ENCODE measurements at regions not wholly inside any gene's neighbourhood (a gene's known extent, or its start where the extent isn't known, plus 50 kb on each side); places are given as distances from the start of the nearest gene placed in this dataset. TPM values are rescaled to one million over a fixed set of nuclear protein-coding genes. Genes with fewer than 3 reads are reported as not detected.

GRCh38 chr16:51210087-51210486 is 59.0 kb upstream of the SALL1 start:
- H3K4me3 ChIP-seq (ENCODE audit: insufficient read depth, low read length) = no peak overlapping the region
- H3K27ac ChIP-seq (ENCODE audit: low read depth, low read length) = no peak overlapping the region
- no peak for DNase-seq (ENCODE audit: insufficient read length, low spot score, missing footprints)
- no peaks in the 10 kb centered on the region for H3K4me1 ChIP-seq (ENCODE audit: insufficient read depth, low read length)
- no peaks in the 10 kb centered on the region for H3K79me2 ChIP-seq (ENCODE audit: insufficient read depth, low read length)
- H2AFZ ChIP-seq (ENCODE audit: low read length) = no peak overlapping the region
- H3K9me3 ChIP-seq (ENCODE audit: low read depth, low read length) = no peaks in the 10 kb centered on the region
- no peak for TF ChIP-seq CTCF (IDR thresholded peaks at IDR 0.05; ENCODE audit: extremely low read depth, low read depth, low read length)
- H4K20me1 ChIP-seq (ENCODE audit: insufficient read depth, low read length) = no peaks in the 10 kb centered on the region
- H3K36me3 ChIP-seq (ENCODE audit: insufficient read depth, low read length) = no peaks in the 10 kb centered on the region
- H3K27me3 ChIP-seq (ENCODE audit: insufficient read depth, low read length) = no peaks in the 10 kb centered on the region
- no peak overlapping the region for H3K4me2 ChIP-seq (ENCODE audit: insufficient read depth, low read length)

GRCh38 chr16:51201604-51202003 is 50.5 kb upstream of the SALL1 start:
- Histone ChIP-seq H3K27me3 (ENCODE audit: insufficient read depth, low read length) (no peaks in the 10 kb centered on the region), H3K9me3 (ENCODE audit: low read depth, low read length) (no peaks in the 10 kb centered on the region), H3K4me3 (ENCODE audit: insufficient read depth, low read length) (no peak overlapping the region), H3K27ac (ENCODE audit: low read depth, low read length) (no peak overlapping the region), H3K79me2 (ENCODE audit: insufficient read depth, low read length) (no peaks in the 10 kb centered on the region), H3K4me1 (ENCODE audit: insufficient read depth, low read length) (no peaks in the 10 kb centered on the region), H3K36me3 (ENCODE audit: insufficient read depth, low read length) (no peaks in the 10 kb centered on the region), H4K20me1 (ENCODE audit: insufficient read depth, low read length) (no peaks in the 10 kb centered on the region), H2AFZ (ENCODE audit: low read length) (no peak overlapping the region), H3K4me2 (ENCODE audit: insufficient read depth, low read length) (no peak overlapping the region)
- no peak for DNase-seq (ENCODE audit: insufficient read length, low spot score, missing footprints)
- TF ChIP-seq CTCF (IDR thresholded peaks at IDR 0.05; ENCODE audit: extremely low read depth, low read depth, low read length) = no peak

Small RNAs in the stretch of these regions (small RNA-seq; reads per million reads assigned to genes)
- not detected for gene AC137527.1
